KMS-11 (cell line): ENCODE measurements at regions not wholly inside any gene's neighbourhood (a gene's known extent, or its start where the extent isn't known, plus 50 kb on each side); places are given as distances from the start of the nearest gene placed in this dataset.
"Not testable (repeated sequence)": the region's sequence is repeated elsewhere in the genome, so short reads cannot be mapped to it uniquely, and the experiment has no call there.

ENCODE experiments used
- H2AFZ ChIP-seq: fragments of 200-600 bp; sonication (generic); 2 replicates; pipeline ENCODE4 v1.6.1; 2016; ENCODE audit warnings: antibody characterized with exemption, mixed run types, low read depth
- H3K27ac ChIP-seq: fragments of 200-600 bp; sonication (generic); 2 replicates; pipeline ENCODE4 v1.6.1; 2016; ENCODE audit warnings: mild to moderate bottlenecking, mixed run types
- H3K27me3 ChIP-seq: fragments of 200-600 bp; sonication (generic); 2 replicates; pipeline ENCODE4 v1.6.1; 2017; ENCODE audit warnings: mild to moderate bottlenecking, low read depth, mixed run types, moderate library complexity; ENCODE audit not compliant: insufficient read depth
- H3K36me3 ChIP-seq: fragments of 200-600 bp; sonication (generic); 2 replicates; pipeline ENCODE4 v1.6.1; 2017; ENCODE audit warnings: mild to moderate bottlenecking, mixed run types; ENCODE audit not compliant: insufficient read depth
- H3K4me1 ChIP-seq: fragments of 200-600 bp; sonication (generic); 2 replicates; pipeline ENCODE4 v1.6.1; 2016; ENCODE audit warnings: mild to moderate bottlenecking, low read depth, mixed run types; ENCODE audit not compliant: poor library complexity, severe bottlenecking
- H3K4me2 ChIP-seq: fragments of 200-600 bp; sonication (generic); 2 replicates; pipeline ENCODE4 v1.7.0; 2016; ENCODE audit warnings: mild to moderate bottlenecking, mixed run types
- H3K4me3 ChIP-seq: fragments of 200-600 bp; sonication (generic); IDR thresholded peaks from 2 replicates; pipeline ENCODE4 v1.6.1; 2017; ENCODE audit warnings: low read depth, low read length, mixed read lengths; ENCODE audit not compliant: insufficient read depth
- H3K79me2 ChIP-seq: fragments of 200-600 bp; sonication (generic); 2 replicates; pipeline ENCODE4 v1.6.1; 2016; ENCODE audit warnings: low read depth, mixed run types; ENCODE audit not compliant: insufficient read depth
- H3K9ac ChIP-seq: fragments of 200-600 bp; sonication (generic); 2 replicates; pipeline ENCODE4 v1.6.1; 2016; ENCODE audit warnings: mild to moderate bottlenecking, mixed run types
- H4K20me1 ChIP-seq: fragments of 200-600 bp; sonication (generic); 2 replicates; pipeline ENCODE4 v1.6.1; 2016; ENCODE audit warnings: mild to moderate bottlenecking, mixed run types; ENCODE audit not compliant: insufficient read depth
- TF ChIP-seq, protein P1 (sequence below): fragments of 200-600 bp; sonication (generic); conservative IDR thresholded peaks from 2 replicates; pipeline ENCODE4 v1.6.1; 2017; ENCODE audit warnings: low read depth, mild to moderate bottlenecking, antibody characterized with exemption, low read length, moderate library complexity, mixed read lengths

DNA sequence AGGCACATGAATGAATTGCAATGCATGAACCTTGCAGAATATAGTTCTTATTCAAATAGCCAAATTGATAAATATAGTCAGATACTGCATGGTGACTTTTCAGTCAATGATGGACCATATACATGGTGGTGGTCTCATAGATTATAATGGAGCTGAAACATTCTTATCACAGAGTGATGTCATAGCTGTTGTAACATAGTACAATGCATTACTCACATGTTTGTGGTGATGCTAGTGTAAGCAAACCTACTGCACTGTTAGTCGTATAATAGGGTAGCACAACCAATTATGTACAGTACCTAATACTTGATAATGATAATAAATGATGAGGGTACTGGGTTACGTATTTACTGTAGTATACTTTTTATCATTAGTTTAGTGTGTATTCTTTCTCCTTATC, 280.3 kb downstream of the BCAT1 start:
- no peaks in the 10 kb centered on the region for H3K36me3 ChIP-seq
- no peak overlapping the region for H3K27ac ChIP-seq
- H3K9ac ChIP-seq = no peak overlapping the region
- no peaks in the 10 kb centered on the region for H3K27me3 ChIP-seq
- no peaks in the 10 kb centered on the region for H4K20me1 ChIP-seq
- no peak overlapping the region for H2AFZ ChIP-seq
- no peak overlapping the region for H3K4me3 ChIP-seq
- H3K79me2 ChIP-seq = no peaks in the 10 kb centered on the region
- TF ChIP-seq, protein P1, sequence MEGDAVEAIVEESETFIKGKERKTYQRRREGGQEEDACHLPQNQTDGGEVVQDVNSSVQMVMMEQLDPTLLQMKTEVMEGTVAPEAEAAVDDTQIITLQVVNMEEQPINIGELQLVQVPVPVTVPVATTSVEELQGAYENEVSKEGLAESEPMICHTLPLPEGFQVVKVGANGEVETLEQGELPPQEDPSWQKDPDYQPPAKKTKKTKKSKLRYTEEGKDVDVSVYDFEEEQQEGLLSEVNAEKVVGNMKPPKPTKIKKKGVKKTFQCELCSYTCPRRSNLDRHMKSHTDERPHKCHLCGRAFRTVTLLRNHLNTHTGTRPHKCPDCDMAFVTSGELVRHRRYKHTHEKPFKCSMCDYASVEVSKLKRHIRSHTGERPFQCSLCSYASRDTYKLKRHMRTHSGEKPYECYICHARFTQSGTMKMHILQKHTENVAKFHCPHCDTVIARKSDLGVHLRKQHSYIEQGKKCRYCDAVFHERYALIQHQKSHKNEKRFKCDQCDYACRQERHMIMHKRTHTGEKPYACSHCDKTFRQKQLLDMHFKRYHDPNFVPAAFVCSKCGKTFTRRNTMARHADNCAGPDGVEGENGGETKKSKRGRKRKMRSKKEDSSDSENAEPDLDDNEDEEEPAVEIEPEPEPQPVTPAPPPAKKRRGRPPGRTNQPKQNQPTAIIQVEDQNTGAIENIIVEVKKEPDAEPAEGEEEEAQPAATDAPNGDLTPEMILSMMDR = no peak
- no peak overlapping the region for H3K4me2 ChIP-seq
- H3K4me1 ChIP-seq = no peaks in the 10 kb centered on the region

DNA sequence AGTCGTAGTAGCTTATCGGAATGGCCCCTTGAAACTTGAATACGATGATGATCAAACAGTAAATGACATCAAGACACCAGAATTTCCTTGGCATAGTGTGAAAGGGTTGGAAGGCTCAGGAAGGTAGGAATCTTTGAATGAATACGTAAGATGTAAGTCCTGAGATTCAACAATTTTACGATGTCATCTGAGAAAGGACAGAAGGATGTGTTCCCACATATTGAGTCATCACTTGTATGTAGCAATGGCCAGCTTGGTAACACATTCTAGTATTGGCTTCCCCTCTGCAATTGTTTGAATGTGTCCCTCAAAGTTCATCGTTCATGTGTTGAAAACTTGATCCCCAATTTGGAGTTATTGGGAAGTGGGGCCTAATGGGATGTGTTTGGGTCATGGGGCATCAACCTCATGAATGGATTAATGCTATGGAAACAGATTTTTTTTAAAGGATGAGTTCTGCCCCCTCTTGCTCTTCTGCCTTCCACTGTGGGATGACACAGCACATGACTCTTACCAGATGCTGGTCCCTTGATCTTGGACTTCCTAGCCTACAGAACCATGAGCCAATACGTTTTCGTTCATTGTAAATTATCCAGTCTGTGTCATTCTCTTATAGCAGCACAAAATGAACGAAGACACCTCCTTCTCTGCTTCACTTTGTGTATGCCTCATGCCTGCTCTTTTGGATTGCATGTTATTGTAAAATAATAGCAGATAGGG, 284.6 kb downstream of the BCAT1 start:
- H3K4me2 ChIP-seq = no peak overlapping the region

DNA sequence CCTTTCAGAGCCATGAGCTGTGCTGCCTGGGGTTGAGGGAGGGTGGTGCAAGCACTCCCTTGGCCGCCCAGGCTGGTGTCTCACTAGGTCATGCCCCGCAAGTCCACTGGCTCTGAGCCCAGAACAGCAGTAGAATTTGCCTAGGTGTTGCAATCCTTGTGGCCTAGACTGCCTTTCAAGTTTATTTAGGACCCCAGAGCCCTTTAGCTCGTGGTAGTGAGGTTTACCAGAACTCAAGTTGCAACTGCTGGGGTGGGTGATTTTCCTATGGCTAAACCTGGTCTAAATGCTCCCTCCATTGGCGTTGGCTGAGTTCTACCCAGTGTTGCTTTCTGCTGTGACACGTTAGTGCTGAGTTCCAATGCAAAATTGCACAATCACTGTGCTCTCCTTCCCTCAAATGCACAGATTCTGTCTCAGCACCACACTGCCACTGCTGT, 287.2 kb downstream of the BCAT1 start:
- H3K4me2 ChIP-seq = no peak overlapping the region
- no peaks in the 10 kb centered on the region for H3K4me1 ChIP-seq
- no peaks in the 10 kb centered on the region for H3K79me2 ChIP-seq
- H3K9ac ChIP-seq = no peak overlapping the region
- TF ChIP-seq, protein P1 = no peak
- H4K20me1 ChIP-seq = no peaks in the 10 kb centered on the region
- no peaks in the 10 kb centered on the region; the same call in 1 of the 2 replicates for H3K27me3 ChIP-seq
- H3K4me3 ChIP-seq = no peak overlapping the region
- no peak overlapping the region for H2AFZ ChIP-seq
- no peak overlapping the region for H3K27ac ChIP-seq
- no peaks in the 10 kb centered on the region for H3K36me3 ChIP-seq

More for the DNA sequence above, 284.6 kb downstream of the BCAT1 start:
- H3K4me3 ChIP-seq = no peak overlapping the region
- no peak overlapping the region for H3K9ac ChIP-seq
- no peaks in the 10 kb centered on the region for H3K36me3 ChIP-seq
- no peaks in the 10 kb centered on the region for H4K20me1 ChIP-seq
- no peaks in the 10 kb centered on the region for H3K27me3 ChIP-seq
- TF ChIP-seq, protein P1 = no peak
- no peak overlapping the region for H2AFZ ChIP-seq
- no peak overlapping the region for H3K27ac ChIP-seq
- H3K79me2 ChIP-seq = no peaks in the 10 kb centered on the region
- no peaks in the 10 kb centered on the region for H3K4me1 ChIP-seq

DNA sequence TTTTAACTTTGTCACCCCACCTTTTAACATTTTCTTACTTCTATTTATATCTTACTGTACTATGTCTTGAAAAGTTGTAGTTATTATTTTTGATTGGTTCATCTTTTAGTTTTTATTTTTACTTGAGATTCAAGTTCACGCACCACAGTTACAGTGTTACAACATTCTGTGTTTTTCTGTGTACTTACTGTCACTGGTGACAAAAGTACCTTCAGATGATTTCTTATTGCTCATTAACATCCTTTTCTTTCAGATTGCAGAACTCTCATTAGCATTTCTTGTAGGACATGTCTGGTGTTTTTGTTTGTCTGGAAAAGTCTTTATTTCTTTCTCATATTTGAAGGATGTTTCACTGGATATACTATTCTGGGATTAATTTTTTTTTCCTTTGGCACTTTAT, 289.9 kb downstream of the BCAT1 start:
- H3K27ac ChIP-seq = no peak overlapping the region
- H3K4me1 ChIP-seq = no peaks in the 10 kb centered on the region
- no peak overlapping the region for H2AFZ ChIP-seq
- H3K9ac ChIP-seq = no peak overlapping the region
- no peak overlapping the region for H3K4me3 ChIP-seq
- H3K36me3 ChIP-seq = no peaks in the 10 kb centered on the region
- H4K20me1 ChIP-seq = no peaks in the 10 kb centered on the region
- no peaks in the 10 kb centered on the region; the same call in 1 of the 2 replicates for H3K27me3 ChIP-seq
- no peaks in the 10 kb centered on the region for H3K79me2 ChIP-seq
- TF ChIP-seq, protein P1 = no peak
- no peak overlapping the region for H3K4me2 ChIP-seq

DNA sequence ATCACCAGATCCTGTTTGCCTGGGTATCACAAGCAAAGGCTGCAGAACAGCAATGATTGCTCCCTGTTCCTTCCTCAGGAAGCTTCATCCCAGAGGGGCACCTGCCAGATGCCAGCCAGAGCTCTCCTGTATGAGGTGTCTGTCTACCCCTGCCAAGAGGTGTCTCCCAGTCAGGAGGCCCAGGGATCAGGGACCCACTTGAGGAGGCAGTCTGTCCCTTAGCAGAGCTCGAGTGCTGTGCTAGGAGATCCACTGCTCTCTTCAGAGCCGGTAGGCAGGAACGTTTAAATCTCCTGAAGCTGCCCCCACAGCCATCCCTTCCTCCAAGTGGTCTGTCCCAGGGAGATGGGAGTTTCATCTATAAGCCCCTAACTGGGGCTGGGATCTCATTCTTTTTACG, 294.6 kb downstream of the BCAT1 start:
- H2AFZ ChIP-seq, H3K79me2 ChIP-seq, H3K4me3 ChIP-seq, H3K9ac ChIP-seq, H3K27me3 ChIP-seq, H3K27ac ChIP-seq, H3K4me1 ChIP-seq, H3K36me3 ChIP-seq, H4K20me1 ChIP-seq, H3K4me2 ChIP-seq: not testable (repeated sequence)
